Right renal cortex interstitium (tissue), 3 donors: ENCODE measurements at regions not wholly inside any gene's neighbourhood (a gene's known extent, or its start where the extent isn't known, plus 50 kb on each side); places are given as distances from the start of the nearest gene placed in this dataset.

ENCODE experiments used
- DNase-seq, 3 donors: peaks; one replicate each; pipeline ENCODE4 v3.0.0-alpha.2; 2013; ENCODE audit warnings: low read depth in 3 of 3, low spot score in 2 of 3

DNA sequence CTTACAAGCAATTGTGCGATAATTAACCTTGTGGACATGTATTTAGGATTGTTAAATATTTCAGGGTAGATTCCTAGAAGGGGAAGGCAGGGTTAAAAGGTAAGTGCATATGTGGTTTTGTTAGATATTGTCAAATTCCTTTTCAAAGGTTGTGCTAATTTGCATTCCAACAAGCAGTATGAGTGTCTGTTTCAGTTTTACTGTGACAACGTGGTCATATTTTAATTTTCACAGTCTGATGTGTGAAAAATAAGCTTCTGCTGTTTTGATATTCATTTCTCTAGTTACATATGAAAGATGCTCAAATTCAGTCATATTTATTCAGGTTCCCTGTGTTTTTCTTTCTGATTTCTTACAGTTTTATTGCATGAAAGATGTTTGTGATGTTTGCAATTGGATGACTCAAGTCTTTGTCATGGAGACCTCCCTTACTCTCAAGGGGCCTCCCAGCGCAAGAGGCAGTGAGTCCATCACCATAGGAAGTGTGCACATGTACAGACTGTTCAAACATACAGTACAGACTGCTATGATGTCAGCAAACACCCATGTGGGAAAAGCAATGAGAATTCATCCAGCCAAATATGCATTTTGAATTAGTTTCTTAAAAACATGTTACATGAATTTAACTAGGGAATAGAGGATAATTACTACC lies 310.8 kb downstream of the GALR1 start:
- no peak for DNase-seq

DNA sequence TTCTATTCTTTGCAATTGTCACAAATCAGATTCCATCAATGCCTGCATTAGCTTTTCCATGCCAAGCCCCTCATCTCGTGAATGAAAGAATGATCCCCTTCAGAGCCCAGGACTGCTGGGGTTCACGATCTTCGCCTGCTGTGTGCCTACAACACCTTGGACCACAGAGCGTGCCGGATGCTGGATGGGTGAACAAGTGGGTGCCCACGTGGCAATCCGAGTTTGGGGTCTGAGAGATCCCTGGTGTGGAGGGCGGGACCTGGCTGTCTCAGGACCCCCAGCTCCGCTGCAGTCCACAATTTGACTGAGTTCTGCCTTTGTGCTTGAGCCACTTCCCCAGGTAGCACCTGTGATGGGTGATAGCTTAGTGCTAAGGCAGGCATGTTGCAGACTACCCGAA lies 317.0 kb downstream of the GALR1 start:
- no peak for DNase-seq

DNA sequence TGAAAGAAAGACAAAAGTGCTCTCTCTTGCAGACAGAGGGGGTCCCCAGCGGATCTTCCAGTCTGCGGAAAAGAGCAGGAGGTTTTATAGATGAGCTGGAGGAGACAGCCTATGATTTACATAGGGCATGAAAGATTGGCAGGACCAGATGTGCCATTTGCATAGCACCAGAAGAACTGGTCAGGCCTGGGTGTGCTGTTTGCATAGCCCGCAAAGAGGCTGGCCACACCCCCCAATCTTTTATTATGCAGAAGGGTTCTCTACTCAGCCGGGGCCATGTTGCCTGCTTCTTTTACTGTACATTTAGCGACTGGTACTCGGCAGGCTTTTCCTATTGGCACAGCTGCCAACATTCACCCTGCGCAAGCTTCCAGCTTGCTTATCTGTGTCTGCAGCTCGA lies 317.6 kb downstream of the GALR1 start:
- no peak for DNase-seq

DNA sequence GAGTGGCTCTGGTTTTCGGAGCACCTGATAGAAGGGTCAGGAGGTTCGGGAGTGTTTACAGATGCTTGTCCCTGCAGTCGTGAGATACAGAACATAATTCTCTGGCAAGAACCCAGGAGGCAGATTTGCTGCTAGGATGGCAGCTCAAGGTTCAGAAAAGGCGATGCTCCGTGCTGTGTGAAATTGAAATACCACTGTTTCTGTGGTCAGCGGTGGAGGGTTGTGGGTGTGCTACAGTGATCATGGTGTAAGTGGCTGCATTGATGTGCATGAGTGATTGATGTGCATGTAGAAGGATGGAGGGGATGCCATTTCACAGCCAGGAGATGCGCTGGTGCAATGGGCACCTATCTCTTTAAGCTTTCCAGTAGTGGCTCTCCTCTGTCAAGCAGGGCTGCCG lies 322.1 kb downstream of the GALR1 start:
- no peak for DNase-seq

DNA sequence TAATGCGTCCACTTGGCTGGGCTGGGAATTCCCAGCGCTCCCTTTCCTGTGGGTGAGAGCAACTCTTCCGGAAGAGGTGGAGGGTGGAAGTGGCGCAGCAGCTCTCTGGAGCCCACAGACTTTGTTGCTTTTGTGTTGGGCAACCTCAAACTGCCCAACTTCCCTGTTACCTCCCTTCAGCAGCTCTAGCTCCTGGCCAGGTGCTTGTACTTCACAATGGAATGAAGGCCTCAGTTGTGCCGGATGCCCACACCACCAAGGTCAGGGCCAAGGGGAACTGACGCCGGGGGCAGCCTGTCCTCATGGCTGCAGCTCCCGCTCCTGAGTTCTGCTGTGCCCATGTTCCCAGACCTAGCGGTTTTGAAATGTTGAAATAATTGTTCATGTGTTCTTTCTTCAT lies 322.9 kb downstream of the GALR1 start:
- no peak for DNase-seq

DNA sequence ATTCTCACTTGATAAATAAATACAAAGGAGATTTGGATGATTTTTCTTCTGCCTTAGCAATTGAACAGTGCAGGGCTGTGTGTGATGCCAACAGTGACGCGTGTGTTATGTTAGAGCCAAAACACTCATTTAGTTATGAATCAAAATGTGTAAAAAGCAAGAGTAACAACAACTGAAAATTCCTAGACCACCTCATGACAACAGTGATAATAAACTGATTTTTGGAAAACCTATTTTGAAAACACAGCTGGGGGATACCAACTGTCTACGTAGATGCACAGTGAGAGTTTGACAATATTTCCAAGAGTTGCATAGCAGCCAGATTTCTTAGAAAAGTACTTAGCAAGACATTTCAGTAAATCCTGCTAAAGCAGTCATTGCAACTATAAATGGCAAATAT lies 323.9 kb downstream of the GALR1 start:
- DNase-seq, result no peak

DNA sequence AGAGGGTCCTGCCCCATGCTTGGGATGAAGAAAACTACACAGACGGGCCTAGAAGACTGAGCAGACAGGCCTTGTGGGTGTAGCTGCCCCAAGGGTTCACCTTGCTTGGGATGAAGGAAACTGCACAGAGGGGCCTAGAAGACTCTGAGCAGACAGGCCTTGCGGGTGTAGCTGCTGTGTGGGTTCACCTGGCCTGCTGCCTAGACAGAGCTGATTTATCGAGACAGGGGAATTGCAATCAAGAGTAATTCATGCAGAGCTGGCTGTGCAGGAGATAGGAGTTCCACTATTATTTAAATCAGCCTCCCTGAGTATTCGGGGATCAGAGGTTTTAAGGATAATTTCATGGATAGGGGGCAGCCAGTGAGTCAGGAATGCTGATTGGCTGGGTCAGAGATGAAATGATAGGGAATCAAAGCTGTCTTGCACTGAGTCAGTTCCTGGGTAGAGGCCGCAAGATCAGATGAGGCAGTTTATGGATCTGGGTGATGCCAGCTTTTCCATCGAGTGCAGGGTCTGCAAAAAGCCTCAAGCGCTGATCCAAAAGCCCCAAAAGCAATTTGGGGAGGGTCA lies 341.4 kb downstream of the GALR1 start:
- DNase-seq, result no peak

DNA sequence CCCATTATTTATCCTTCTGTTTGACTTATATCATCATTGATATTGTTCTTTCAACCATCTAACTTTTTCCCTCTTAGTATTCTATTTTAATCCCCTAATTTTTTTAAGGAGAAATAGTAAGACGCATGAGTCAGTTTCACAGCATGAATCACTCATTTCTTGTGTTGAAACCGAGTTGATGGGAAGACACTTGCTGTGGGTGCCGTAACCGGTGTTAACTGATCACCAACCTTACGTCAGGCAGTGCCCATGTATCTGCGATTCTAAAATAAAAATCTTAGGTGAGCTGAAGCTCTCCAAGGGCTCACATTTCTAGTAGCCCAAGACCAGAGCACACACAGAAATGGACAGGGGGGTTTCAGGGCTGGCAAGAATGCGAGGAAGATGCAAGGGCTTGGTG lies 348.1 kb downstream of the GALR1 start:
- DNase-seq, result no peak

DNA sequence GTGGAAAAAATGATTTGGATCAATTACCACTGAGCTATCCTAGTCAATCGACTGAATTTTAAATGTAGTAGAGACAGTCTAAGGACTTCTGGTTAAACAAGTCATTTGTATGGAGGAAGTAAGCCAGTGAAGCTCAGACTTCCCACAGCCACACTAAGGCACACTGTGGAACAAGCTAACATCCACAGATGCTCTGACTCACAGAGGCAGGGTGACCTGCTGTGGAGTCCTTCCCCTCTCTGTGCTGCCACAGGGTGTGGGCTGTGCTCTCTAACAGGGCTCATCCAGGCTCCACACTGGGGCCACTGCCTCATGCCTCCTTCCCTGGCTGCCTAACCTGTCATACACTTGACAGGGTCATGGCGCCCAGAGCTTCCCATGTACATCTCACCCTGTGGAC lies 351.0 kb downstream of the GALR1 start:
- DNase-seq, result no peak

DNA sequence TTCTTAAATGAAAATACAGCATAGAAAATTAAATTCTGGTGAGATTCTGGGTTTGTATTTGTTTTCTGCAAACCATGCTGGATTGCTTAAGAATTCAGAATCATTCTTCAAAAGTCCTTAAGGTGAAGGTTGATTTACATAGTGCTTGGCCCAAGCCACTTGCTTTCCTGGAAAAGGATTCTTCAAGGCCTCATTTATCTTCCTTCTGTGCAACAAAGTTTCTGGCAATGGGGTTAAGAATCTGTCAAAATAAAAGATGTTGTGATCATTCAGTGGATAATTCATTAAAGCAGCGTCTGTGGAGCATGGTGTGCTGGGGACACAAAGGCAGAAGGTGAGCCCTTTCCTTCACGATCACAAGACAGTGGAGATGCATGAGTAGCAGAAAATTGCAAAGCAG lies 351.9 kb downstream of the GALR1 start:
- no peak for DNase-seq

DNA sequence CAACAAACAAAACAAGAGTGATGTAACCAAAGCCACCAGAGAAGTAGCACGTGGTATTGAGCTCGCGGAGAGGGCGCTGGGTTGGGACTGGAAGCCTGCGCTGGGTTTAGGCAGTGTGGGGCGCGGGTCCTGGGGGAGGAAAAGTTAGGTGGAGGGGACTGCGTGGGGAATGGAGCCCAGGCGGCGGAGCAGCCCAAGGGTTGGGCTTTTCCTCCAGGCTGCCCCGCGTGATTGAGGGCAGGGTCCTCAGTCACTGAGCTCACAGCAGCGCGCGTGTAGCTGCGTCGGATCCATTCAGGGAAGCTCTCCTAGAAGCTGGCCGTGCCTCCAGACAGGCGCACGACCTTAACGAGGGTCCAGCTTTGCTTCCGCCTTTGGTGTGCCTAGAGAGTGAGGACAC lies 357.4 kb downstream of the GALR1 start:
- DNase-seq, result no peak

DNA sequence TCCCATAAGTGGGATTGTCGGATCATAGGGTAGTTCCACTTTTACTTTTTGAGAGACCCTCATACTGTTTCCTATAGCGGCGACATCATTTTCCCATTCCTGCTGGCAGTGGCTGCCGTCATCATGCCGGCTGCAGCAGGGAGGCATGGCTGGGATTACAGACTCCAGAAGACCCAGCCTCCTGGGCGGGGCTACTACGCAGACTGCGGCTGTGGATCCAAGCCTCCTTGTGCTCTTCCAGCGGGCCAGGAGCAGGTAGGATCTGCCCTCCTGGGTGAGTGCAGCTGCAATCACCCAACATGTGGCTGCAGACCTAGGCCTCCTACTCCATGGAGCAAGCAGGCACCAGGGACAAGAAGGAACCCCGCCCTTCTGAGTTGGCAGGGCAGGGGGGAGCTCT lies 359.2 kb downstream of the GALR1 start:
- DNase-seq, result no peak

DNA sequence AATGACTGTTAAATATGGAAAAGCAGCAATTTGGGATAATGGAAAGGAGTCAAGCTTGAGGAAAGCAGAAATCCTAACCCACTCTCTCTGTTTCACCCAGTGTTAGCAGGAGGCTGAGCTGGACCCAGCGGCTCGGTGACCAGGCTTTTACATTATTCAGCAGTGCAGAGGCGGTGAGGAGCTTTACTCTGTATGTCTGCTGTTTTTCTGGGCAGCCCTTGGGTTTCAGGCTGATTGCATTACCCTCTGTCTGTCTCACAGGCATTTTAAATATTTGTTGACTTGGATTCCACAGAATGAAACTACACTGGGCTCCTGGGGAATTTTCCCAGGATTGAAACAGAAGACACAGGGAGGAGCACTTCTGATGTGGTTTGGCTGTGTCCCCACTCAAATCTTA lies 368.0 kb downstream of the GALR1 start:
- DNase-seq, result no peak

DNA sequence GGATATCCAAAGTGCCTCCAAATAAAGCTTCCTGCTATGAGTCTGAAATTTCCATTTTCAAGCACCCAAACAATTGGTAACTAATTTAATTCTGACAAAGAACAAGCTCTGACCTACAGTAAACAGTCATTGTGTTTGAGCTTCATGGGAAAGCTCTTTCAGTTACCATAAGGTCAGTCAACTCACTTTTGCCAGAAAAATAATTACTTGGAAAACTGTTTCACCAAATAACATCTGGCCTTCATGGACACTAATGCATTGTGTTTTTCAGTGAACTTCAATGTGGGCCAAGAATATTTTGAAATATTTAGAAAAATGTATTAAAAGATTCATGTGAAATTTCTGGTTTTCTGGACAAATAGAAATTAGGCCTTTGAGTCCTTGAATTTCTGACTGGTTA lies 369.9 kb downstream of the GALR1 start:
- no peak for DNase-seq

DNA sequence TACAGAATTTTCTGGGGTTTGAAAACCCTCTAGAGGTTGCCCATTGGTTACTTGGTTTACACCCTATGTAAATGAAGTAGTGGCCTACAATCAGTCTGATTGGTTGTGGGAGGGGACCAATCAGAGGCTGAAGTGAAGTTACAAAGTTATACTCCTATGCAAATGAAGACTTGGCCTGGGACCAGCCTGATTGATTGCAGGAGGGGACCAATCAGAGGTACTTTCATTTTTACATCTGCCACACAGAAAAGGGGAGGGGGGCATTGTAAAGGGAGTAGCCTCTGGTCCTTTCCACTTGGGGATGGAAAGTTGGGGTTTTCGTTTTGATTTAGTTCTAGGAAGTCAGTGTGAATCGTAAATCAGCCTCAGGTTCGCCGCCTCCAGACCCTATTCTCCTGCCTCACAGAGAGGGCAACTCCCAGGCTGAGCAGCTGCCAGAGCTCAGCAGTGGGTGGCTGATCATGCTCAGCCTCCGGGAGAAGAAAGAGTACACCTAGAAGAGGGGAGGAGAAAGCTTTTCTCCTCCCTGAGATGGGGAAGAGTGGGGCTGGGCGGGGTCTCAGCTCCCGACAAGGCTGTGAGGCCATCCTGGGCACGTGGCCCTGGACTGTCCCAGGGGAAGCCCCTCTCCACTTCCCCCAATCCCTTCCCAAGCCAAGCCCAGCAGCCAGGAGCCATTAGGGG lies 372.5 kb downstream of the GALR1 start:
- DNase-seq, result no peak

DNA sequence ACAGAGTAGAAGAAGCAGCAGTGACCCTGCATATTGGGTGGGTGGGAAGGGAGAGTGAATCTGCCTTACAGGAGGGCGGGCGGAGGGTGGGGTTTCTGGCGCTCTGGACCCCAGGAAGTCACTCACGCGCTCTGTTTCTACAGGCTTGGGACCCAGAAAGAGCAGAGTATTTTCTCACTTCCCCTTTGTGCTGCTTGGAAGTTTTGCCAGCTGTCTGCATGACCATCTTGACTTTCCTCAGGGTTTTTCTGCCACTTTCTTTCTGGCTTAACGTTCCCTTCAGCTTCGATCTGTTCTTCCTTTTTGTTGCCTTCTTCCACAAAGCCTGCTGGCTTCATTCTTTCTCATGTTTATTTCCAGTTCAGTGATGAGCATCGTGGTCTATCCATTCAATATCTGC lies 383.1 kb downstream of the GALR1 start:
- DNase-seq, result no peak

DNA sequence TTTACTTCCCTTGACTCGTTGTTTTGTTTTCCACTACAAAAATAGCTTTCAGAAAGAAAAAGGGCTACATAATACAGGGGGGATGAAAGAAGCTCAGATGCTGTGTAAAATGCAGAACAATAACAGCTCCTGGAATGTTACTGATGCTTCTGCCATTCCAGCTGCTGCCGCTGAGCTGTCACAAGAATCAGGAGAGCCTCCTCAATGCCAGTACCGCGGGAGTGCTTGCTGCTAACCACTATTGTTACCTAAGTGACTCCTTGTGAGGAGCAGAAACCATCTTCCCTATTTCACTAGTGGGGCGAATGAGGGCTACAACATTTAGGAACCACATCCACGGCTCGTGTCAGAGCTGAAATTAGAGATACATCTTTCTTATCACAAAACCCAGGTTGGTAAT lies 384.8 kb downstream of the GALR1 start:
- DNase-seq, result no peak

DNA sequence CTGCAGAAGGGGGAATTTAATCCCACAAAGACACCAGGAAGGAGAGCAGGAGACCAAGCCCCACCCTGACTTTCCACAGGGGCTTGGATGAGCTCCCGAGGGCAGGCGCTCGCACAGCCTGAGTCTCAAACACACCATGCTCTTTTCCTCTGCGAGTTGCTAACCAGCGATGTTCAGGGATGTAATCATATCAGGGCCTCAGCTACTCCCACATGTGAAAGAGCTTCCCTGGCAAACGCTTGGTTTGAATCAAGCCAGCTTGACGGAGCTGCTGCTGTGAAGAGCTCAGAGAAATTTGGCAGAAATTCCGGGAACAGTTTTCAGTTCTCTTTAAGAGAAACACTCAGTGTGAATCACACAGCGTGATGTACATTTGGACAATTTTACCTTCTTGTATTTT lies 385.8 kb downstream of the GALR1 start:
- no peak for DNase-seq

DNA sequence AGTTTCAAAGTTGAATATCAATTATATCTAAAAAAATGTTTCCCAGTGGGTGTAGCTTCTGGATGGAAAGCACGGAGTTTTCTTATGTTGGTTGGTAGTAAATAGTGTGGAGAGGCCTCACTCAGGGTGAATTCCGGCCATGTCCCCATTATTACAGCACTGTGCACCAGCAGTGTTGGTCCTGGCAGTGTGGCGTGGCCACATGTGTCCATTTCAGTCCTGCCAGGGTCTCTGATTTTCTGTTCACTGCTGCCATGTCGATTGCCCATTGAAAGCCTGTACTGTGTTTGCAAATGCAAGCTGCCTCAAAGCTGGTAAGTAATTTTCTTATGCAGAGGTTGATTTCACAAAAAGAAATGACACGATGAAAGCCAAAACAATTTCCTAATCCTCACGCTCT lies 386.2 kb downstream of the GALR1 start:
- no peak for DNase-seq

DNA sequence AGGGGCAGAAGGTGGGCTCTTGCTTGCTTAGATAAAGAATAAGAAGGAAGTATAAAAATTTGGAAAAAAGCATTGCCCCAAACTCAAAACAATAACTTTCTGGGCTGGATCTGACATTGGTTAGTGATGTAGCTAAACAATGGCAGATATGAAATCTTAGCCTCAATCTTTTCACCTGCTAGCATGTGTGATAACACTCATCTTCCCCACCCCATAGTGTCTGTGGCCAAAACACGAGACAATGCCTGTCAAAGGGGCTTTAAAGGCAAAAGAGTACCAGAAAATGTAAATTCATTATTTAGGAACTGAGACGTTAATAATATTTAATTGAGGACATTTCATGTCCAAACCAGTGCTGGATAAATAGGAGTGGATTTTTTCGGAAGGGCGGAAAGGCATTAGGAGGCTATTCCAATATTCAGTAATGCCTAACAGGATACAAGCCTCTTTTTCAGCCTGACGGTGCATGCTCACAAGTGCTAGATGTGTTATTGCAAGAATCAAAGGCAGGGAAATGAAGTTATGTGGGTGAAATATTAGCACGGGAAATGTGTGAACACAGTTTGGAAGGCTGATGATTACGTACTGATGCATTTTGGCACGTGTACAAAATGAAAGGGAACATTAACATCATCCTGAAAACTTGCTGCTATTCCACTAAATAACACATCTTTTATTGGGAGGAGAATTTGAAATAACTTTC lies 395.7 kb downstream of the GALR1 start:
- no peak for DNase-seq

DNA sequence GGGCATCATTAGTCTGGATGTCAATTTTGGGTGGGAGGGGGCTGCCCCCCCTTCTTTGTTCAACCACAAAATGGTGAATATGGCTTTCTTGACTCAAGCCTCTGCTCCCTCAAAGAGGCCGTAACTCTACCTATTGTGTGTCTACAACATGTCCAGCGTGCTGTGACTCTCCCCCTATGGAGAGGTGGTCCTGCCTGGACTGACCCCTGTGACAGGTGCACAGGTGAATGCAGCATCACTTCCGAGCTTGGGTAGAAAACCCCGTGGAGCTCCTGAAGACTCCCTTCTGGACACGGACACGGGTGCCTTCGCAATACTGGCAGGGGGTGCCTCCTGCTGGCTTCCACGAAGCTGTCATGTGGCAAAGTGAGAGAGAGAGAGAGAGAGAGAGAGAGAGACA lies 397.8 kb downstream of the GALR1 start:
- DNase-seq, result no peak

DNA sequence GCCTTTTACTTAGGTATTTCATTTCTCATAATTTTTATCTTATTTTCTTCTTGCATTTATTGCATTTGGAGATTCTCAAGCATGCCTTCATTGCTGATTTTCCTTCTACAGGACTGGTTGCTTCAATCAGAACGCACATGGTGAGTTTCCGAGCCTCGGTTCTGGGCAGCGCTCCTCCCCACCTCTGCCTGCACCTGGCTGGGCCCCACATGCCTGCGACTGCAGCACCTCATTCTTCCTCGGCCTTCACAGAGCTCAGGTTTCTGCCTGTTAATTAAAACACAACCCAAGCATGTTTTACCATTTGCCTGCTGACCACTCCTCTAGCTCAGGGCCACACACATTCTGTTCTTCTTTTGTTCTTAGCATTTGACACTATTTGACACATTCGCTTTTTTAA lies 398.8 kb downstream of the GALR1 start:
- no peak for DNase-seq
